PFSK-1 (cell line): ENCODE measurements at regions not wholly inside any gene's neighbourhood (a gene's known extent, or its start where the extent isn't known, plus 50 kb on each side); places are given as distances from the start of the nearest gene placed in this dataset.

Experiments used
- FOXP2 ChIP-seq: optimal IDR thresholded peaks from 2 replicates; pipeline ENCODE3; 2011; ENCODE audit warnings: borderline replicate concordance, control low read depth, inconsistent platforms; ENCODE audit not compliant: insufficient read depth; ENCODE audit errors: extremely low read length, extremely low read depth
- POLR2AphosphoS5 ChIP-seq: IDR thresholded peaks from 2 replicates; pipeline ENCODE4 v1.6.1; 2012; ENCODE audit warnings: low read depth, mild to moderate bottlenecking, control low read depth, low read length, moderate library complexity
- REST ChIP-seq, 2 experiments: IDR thresholded peaks; 2 replicates each; pipeline versions ENCODE4 v1.6.1 to v1.8.0; 2011 to 2012; ENCODE audit warnings: low read depth in 2 of 2, low read length in 2 of 2, control low read depth in 1 of 2, inconsistent platforms in 1 of 2, mild to moderate bottlenecking in 1 of 2, moderate library complexity in 1 of 2; ENCODE audit not compliant: insufficient read depth in 1 of 2
- SIN3A ChIP-seq: IDR thresholded peaks from 2 replicates; pipeline ENCODE4 v1.6.1; 2012; ENCODE audit warnings: mild to moderate bottlenecking, low read length, moderate library complexity, borderline replicate concordance; ENCODE audit not compliant: insufficient read depth
- TAF1 ChIP-seq: IDR thresholded peaks from 2 replicates; pipeline ENCODE4 v1.6.1; 2012; ENCODE audit warnings: low read length, control low read depth, borderline replicate concordance; ENCODE audit not compliant: insufficient read depth

DNA sequence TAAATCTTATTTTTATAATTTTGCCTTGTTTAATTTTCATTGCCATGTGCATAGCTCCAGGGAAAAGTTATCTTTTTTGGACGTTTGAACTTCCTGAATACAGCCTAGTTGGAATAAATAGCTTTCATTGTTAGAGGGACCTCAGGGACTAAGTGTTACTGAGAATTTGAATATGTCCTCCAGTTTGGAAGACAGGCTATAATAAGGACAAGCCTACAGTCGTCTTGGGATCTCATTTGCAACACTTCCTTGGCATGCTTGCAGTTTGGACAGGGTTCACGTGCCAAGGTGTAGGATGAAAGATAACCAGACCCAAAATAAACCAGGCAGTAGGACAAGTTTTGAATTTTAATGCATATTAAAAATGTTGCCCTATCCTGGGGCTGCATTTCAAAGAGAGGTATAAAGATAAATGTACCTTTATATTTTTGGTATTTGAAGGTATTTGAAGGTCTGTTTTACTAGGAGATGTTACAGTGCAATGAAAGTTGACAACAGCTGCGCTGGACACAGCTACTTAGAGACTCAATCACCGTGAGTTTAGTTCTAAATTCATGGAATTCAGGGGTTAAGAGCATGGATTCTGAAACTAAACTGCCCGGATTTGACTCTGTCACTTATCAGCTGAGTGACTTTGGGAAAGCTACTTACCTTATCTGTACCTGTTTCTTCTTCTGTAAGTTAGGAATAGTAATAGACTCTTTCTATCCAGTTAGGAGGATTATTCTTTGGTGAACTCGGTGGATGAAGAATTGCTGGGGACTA, 134.1 kb downstream of the ACTBL2 start:
- TF ChIP-seq REST (IDR thresholded peaks at IDR 0.05; ENCODE audit: insufficient read depth in 1 of 2, low read depth in 2 of 2, low read length in 2 of 2) = no peak
- no peak for TF ChIP-seq POLR2AphosphoS5
- TF ChIP-seq FOXP2 = no peak
- TF ChIP-seq SIN3A = no peak
- no peak for TF ChIP-seq TAF1
